Coronary artery (tissue), 2 donors: ENCODE measurements at regions not wholly inside any gene's neighbourhood (a gene's known extent, or its start where the extent isn't known, plus 50 kb on each side); places are given as distances from the start of the nearest gene placed in this dataset.
A peak's percentile ranks its signal among the peaks of the same experiment; 100 is the strongest.

Source experiments
- DNase-seq: peaks from one replicate; pipeline ENCODE4 v3.0.0-alpha.2; 2017; ENCODE audit warnings: low spot score
- H3K27ac ChIP-seq, 2 donors: fragments of 200-600 bp; sonication (generic); one replicate each; pipeline ENCODE4 v1.5.1; 2016 to 2019
- H3K4me3 ChIP-seq: fragments of 200-600 bp; sonication (generic); 2 replicates; pipeline ENCODE4 v1.5.1; 2016; ENCODE audit warnings: mild to moderate bottlenecking, moderate library complexity
- TF ChIP-seq, protein P1 (sequence below): fragments of 200-600 bp; sonication (generic); IDR thresholded peaks from one replicate; pipeline ENCODE4 v1.5.1; 2019; ENCODE audit warnings: antibody characterized with exemption

DNA sequence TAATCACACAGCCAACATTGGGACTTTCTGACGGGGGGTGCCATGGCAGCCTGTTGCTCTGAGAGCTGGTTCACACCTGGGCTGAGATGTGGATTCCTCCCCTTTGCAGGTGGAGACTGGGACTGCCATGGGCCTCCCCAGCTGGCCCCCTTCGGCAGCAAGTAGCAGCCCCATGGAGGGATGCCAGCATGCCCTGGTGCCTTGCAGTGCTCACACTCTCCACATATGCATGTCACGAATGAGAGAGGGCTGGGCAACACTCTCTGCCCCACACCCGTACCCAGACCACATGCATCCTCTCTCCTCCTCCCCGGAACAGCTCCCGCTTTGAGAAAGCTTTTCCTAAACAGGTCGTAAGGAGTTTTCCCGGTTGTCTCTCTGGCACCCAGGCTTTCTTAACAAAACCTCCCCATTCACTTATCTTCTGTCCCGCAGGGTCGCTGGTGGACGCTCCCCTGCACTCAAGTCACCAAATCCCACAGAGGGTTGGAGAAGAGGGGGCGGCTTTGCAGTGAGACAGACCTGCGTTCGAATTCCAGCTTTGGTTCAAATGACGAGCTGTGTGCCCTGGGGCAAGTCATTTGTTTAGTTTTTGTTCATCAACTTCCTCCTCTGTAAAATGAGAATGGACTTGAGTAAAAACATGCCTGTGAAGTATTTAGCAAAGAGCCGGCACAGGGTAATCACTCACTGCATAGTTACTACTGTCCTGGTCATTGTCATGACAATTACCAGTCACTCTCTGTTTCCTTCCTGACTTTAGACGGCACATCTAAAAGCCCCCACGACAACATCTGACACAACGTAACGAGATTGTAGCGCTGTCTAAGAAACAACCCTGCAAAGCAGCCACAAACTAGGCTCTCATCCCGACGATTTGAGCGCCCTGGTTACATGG is 231.3 kb upstream of the B3GAT1 start:
- DNase-seq, result peak; percentile 38

DNA sequence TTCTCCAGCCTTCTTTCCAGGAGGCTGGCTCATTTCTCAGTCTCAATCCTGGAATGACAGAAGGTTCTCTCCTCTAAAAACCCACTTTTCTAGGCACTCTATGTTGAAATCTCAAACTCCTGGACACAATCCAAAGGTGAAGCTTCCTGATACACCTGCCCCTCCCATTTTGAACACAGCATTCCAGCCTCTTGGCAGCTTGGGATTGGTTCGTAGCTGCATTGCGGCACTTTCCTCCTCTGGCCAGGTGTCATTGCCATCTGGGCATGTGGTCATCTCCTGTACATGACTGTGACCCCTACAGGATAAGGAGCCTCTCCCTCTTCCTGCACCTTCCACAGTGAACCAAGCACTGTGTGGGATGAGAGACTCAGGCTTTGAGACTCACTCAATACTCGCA is 230.2 kb upstream of the B3GAT1 start:
- TF ChIP-seq, protein P1, sequence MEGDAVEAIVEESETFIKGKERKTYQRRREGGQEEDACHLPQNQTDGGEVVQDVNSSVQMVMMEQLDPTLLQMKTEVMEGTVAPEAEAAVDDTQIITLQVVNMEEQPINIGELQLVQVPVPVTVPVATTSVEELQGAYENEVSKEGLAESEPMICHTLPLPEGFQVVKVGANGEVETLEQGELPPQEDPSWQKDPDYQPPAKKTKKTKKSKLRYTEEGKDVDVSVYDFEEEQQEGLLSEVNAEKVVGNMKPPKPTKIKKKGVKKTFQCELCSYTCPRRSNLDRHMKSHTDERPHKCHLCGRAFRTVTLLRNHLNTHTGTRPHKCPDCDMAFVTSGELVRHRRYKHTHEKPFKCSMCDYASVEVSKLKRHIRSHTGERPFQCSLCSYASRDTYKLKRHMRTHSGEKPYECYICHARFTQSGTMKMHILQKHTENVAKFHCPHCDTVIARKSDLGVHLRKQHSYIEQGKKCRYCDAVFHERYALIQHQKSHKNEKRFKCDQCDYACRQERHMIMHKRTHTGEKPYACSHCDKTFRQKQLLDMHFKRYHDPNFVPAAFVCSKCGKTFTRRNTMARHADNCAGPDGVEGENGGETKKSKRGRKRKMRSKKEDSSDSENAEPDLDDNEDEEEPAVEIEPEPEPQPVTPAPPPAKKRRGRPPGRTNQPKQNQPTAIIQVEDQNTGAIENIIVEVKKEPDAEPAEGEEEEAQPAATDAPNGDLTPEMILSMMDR, result no peak
- peak; percentile 17 for DNase-seq
- Histone ChIP-seq H3K27ac (no peak overlapping the region), H3K4me3 (no peak overlapping the region)

More for the DNA sequence above, 231.3 kb upstream of the B3GAT1 start:
- TF ChIP-seq, protein P1, result no peak
- H3K27ac ChIP-seq, result no peak overlapping the region
- H3K4me3 ChIP-seq, result no peak overlapping the region

DNA sequence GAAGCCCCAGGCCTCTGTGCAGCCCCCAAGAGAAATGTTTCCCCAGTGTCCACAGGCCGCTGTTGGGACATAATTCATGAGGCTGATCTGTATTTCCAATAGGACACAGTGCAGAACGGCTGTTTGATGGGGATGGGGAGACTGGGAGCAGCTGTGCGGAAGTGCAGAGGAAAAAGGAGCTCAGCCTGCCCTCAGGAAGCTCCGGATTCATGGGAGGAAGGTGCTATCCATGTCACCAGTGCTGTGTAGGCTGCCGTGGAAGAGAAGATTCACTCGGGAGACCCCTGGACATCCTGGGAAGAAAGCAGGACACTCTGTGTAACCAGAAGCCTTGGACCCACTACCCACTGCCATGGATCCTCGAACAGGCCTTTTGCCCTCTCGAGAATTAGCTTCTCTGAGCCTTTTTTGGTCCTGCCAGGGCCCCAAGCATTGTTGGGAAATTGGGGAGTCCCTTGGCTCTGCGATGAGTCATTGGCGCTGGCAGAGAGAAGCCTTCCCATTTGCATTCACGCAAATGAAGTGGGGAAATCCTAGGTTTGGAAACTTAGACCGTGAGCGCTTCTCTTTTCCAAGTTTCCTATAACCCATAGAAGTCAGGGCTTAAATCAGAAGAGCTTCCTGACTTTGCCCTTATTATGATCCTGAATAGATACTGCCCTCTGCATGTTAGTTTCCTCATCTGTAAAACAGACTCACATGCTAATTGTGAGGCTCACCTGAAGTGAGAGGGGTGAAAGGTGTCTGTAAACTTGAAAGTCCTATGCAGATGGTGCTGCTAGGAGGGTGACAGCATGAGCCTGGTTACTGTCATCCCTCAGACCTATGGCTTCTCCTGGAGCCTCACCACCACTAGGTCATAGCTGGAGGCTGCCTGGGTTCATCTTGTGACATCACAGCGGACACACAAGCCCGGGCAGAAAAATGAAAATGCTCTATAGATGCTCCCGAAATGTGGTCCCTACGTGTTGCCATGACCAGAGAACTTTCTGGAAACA is 229.2 kb upstream of the B3GAT1 start:
- DNase-seq, result peak; percentile 43
- H3K4me3 ChIP-seq, result no peak overlapping the region
- TF ChIP-seq, protein P1, result no peak
- H3K27ac ChIP-seq, result no peak overlapping the region

DNA sequence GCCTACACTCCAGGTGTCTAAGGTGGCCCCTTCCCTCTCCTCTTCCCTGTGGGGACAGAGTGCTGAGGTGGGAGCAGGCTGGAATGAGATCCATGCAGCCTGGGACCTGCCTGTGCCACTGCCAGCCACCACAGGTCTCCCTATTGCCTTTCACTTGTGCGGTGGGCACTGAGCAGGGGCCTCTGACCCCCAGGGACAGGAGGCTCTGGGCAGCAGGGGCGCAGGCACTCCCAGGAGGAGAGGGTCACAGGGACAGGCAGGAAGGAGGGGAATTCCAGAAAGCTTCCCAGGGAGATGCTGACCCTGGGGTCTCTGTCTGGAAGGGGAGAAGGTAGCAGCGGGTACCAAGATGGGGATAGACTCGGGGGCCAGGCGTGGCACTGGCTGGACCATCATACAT is 228.5 kb upstream of the B3GAT1 start:
- H3K4me3 ChIP-seq, result no peak overlapping the region
- DNase-seq, result no peak
- TF ChIP-seq, protein P1, result no peak
- H3K27ac ChIP-seq, result no peak overlapping the region

DNA sequence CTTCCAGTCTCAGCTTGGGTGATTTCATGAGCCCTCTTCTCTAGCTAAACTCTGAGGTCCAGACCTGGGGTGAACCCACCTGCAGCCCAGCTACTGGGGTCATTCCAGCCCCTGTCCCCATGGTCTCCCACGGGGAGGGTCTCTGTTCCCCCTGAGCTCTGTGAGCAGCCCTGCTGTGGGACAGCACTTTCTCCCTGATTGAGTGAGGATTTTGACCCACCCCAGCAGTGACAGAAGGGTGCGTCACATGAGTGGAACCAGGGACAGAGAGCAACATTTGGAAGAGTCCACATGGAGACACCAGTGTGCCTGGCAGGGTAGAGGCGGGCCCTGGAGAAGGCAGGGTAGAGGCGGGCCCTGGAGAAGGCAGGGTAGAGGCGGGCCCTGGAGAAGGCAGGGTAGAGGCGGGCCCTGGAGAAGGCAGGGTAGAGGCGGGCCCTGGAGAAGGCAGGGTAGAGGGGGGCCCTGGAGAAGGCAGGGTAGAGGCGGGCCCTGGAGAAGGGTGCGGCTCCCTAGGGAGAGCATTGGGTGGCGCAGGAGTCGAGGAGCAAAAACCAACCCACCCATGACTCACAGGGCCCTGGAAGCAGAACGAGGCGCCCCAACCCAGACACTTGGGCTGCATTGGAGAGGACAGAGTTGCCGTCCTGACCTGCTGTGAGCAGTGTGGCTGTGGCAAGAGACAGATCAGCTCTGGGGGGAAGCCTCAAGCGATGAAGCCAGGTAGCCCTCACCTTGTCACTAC is 227.7 kb upstream of the B3GAT1 start:
- no peak overlapping the region for H3K27ac ChIP-seq
- H3K4me3 ChIP-seq, result no peak overlapping the region
- peak; percentile 46 for DNase-seq
- TF ChIP-seq, protein P1, result no peak

DNA sequence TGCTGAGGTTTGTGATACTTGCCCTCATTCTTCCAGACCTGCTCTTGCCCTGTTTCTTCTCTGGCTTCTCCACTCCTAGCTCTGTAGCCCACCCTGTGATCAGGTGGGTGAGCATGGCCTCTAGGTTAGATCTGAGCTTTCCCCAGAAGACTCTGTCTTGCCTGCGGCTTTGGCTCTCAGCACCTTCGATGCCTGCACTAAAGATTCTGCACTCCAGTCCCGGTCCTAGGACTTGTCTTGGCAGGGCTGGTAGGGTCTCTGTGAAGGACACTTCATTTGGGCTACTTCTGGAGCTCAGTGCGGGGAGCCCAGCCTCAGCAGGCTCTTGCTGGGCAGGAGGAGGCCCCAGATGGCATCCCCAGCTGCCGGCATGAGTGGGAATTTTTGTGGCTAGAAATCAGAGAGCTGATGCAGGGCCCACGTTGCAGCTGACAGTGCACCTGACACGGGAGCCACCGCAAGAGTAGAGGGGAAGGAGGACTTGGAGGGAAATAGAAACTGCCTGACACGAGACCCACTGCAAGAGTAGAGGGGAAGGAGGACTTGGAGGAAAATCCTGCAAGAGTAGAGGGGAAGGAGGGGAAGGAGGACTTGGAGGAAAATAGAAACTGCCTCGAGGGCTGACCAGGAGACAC is 226.9 kb upstream of the B3GAT1 start:
- Histone ChIP-seq H3K4me3 (no peak overlapping the region), H3K27ac (no peak overlapping the region)
- TF ChIP-seq, protein P1, result no peak
- DNase-seq, result peak; percentile 33
